GM10266 (cell line): ENCODE measurements at regions not wholly inside any gene's neighbourhood (a gene's known extent, or its start where the extent isn't known, plus 50 kb on each side); places are given as distances from the start of the nearest gene placed in this dataset.

Experiments
- DNase-seq: peaks from one replicate; pipeline ENCODE4 v3.0.0; 2012; ENCODE audit errors: extremely low spot score
- CTCF ChIP-seq: IDR thresholded peaks from 2 replicates; pipeline ENCODE4 v1.5.1; 2012; ENCODE audit warnings: mild to moderate bottlenecking, low read depth; ENCODE audit not compliant: control insufficient read depth, insufficient read depth; ENCODE audit errors: missing control alignments

- no peak for DNase-seq
- TF ChIP-seq CTCF = no peak
Measured at GRCh38 chr20:17012546-17013226, 214.2 kb upstream of the PCSK2 start.

GRCh38 chr20:17014217-17014616, 212.6 kb upstream of the PCSK2 start:
- no peak for DNase-seq
- TF ChIP-seq CTCF = no peak

GRCh38 chr20:17014756-17015366, 212.0 kb upstream of the PCSK2 start:
- no peak for DNase-seq
- TF ChIP-seq CTCF = no peak

- TF ChIP-seq CTCF = no peak
- DNase-seq = no peak
Measured at GRCh38 chr20:17017232-17017631, 209.6 kb upstream of the PCSK2 start.

GRCh38 chr20:17021481-17021880, 205.4 kb upstream of the PCSK2 start:
- no peak for TF ChIP-seq CTCF
- DNase-seq = no peak

GRCh38 chr20:17023036-17023435, 203.8 kb upstream of the PCSK2 start:
- no peak for TF ChIP-seq CTCF
- no peak for DNase-seq

- no peak for DNase-seq
- TF ChIP-seq CTCF = no peak
Measured at GRCh38 chr20:17023806-17024205, 203.0 kb upstream of the PCSK2 start.
